H9 (cell line): ENCODE measurements at regions not wholly inside any gene's neighbourhood (a gene's known extent, or its start where the extent isn't known, plus 50 kb on each side); places are given as distances from the start of the nearest gene placed in this dataset.

Source experiments
- DNase-seq: peaks from one replicate; pipeline ENCODE4 v3.0.0-alpha.2; 2017
- H2AFZ ChIP-seq: one replicate; pipeline ENCODE4 v1.6.1; 2013; ENCODE audit warnings: mild to moderate bottlenecking, low read length, control low read depth, moderate library complexity
- H2AK5ac ChIP-seq: 2 replicates; pipeline ENCODE4 v1.6.1; 2013; ENCODE audit warnings: low read length, control low read depth, mixed read lengths; ENCODE audit not compliant: insufficient read length
- H2BK120ac ChIP-seq: one replicate; pipeline ENCODE4 v1.6.1; 2013; ENCODE audit warnings: low read depth, mild to moderate bottlenecking, low read length, control low read depth, inconsistent platforms; ENCODE audit not compliant: poor library complexity, severe bottlenecking
- H2BK12ac ChIP-seq: 2 replicates; pipeline ENCODE4 v1.6.1; 2013; ENCODE audit warnings: low read length, control low read depth, mixed read lengths, low read depth; ENCODE audit not compliant: insufficient read length
- H2BK15ac ChIP-seq: 2 replicates; pipeline ENCODE4 v1.6.1; 2013; ENCODE audit warnings: low read depth, low read length, control low read depth
- H2BK20ac ChIP-seq: one replicate; pipeline ENCODE4 v1.6.1; 2013; ENCODE audit warnings: low read depth, mild to moderate bottlenecking, low read length, control low read depth, inconsistent platforms; ENCODE audit not compliant: poor library complexity, severe bottlenecking
- H2BK5ac ChIP-seq: 2 replicates; pipeline ENCODE4 v1.6.1; 2013; ENCODE audit warnings: low read length, control low read depth, mixed read lengths; ENCODE audit not compliant: insufficient read length
- H3K14ac ChIP-seq: 2 replicates; pipeline ENCODE4 v1.6.1; 2013; ENCODE audit warnings: low read length, control low read depth; ENCODE audit not compliant: insufficient read depth
- H3K18ac ChIP-seq: 2 replicates; pipeline ENCODE4 v1.6.1; 2013; ENCODE audit warnings: low read depth, mild to moderate bottlenecking, mixed read lengths, low read length, control low read depth; ENCODE audit not compliant: insufficient read length
- H3K23ac ChIP-seq: 2 replicates; pipeline ENCODE4 v1.6.1; 2013; ENCODE audit warnings: low read length, control low read depth, mixed read lengths, low read depth; ENCODE audit not compliant: insufficient read length
- H3K23me2 ChIP-seq: 2 replicates; pipeline ENCODE4 v1.6.1; 2013; ENCODE audit warnings: low read depth, mild to moderate bottlenecking, mixed read lengths, low read length, control low read depth; ENCODE audit not compliant: insufficient read length, poor library complexity, severe bottlenecking
- H3K27ac ChIP-seq: 2 replicates; pipeline ENCODE4 v1.5.1; 2013; ENCODE audit warnings: low read length, control low read depth, mixed read lengths, low read depth; ENCODE audit not compliant: insufficient read length
- H3K27me3 ChIP-seq: 2 replicates; pipeline ENCODE4 v1.6.1; 2013; ENCODE audit warnings: low read length, control low read depth, inconsistent platforms; ENCODE audit not compliant: insufficient read depth
- H3K4ac ChIP-seq: 2 replicates; pipeline ENCODE4 v1.6.1; 2013; ENCODE audit warnings: low read depth, mild to moderate bottlenecking, control low read depth, inconsistent platforms, low read length, moderate library complexity
- H3K4me1 ChIP-seq: 2 replicates; pipeline ENCODE4 v1.6.1; 2013; ENCODE audit warnings: low read length, control low read depth, inconsistent platforms; ENCODE audit not compliant: insufficient read depth
- H3K4me2 ChIP-seq: 2 replicates; pipeline ENCODE4 v1.6.1; 2013; ENCODE audit warnings: low read length, control low read depth, mixed read lengths; ENCODE audit not compliant: insufficient read length, insufficient read depth
- H3K56ac ChIP-seq: 2 replicates; pipeline ENCODE4 v1.6.1; 2013; ENCODE audit warnings: low read depth, mild to moderate bottlenecking, mixed read lengths, low read length, control low read depth; ENCODE audit not compliant: insufficient read length
- H3K79me1 ChIP-seq: 2 replicates; pipeline ENCODE4 v1.6.1; 2013; ENCODE audit warnings: low read depth, mild to moderate bottlenecking, moderate library complexity, low read length, control low read depth, inconsistent platforms; ENCODE audit not compliant: insufficient read depth, poor library complexity, severe bottlenecking
- H3K79me2 ChIP-seq: 2 replicates; pipeline ENCODE4 v1.6.1; 2013; ENCODE audit warnings: low read length, control low read depth, inconsistent platforms; ENCODE audit not compliant: insufficient read depth
- H3K9ac ChIP-seq: 2 replicates; pipeline ENCODE4 v1.6.1; 2013; ENCODE audit warnings: low read length, control low read depth, mixed read lengths; ENCODE audit not compliant: insufficient read length; ENCODE audit errors: extremely low read depth
- H3K9me3 ChIP-seq: one replicate; pipeline ENCODE4 v1.6.1; 2013; ENCODE audit warnings: low read depth, low read length, inconsistent platforms; ENCODE audit not compliant: control insufficient read depth
- H3T11ph ChIP-seq: one replicate; pipeline ENCODE4 v1.6.1; 2013; ENCODE audit warnings: mild to moderate bottlenecking, low read length, control low read depth, inconsistent platforms
- H4K20me1 ChIP-seq: one replicate; pipeline ENCODE4 v1.6.1; 2013; ENCODE audit not compliant: control insufficient read depth, insufficient read length, insufficient read depth
- H4K5ac ChIP-seq: 2 replicates; pipeline ENCODE4 v1.6.1; 2013; ENCODE audit warnings: low read depth, mild to moderate bottlenecking, mixed read lengths, low read length, control low read depth; ENCODE audit not compliant: insufficient read length
- H4K8ac ChIP-seq: replicated peaks from 2 replicates; pipeline ENCODE4 v1.6.1; 2013; ENCODE audit warnings: low read length, control low read depth, mixed read lengths, low read depth; ENCODE audit not compliant: insufficient read length
- H4K91ac ChIP-seq: 2 replicates; pipeline ENCODE4 v1.6.1; 2013; ENCODE audit warnings: low read depth, mild to moderate bottlenecking, moderate library complexity, mixed read lengths, low read length, control low read depth; ENCODE audit not compliant: insufficient read length
- H3K27ac Mint-ChIP-seq, 3 experiments: 2 replicates in 2 of 3; 3 replicates in 1 of 3; pipeline ENCODE4 v1.8.0; 2020 to 2021; ENCODE audit warnings: mixed read lengths in 3 of 3, mild to moderate bottlenecking in 1 of 3, moderate library complexity in 1 of 3
- H3K27me3 Mint-ChIP-seq: 2 replicates; pipeline ENCODE4 v1.8.0; 2021; ENCODE audit warnings: low read depth, mild to moderate bottlenecking, moderate library complexity, mixed read lengths
- H3K36me3 Mint-ChIP-seq, 3 experiments: 2 replicates in 2 of 3; 3 replicates in 1 of 3; pipeline ENCODE4 v1.8.0; 2020 to 2021; ENCODE audit warnings: low read depth in 3 of 3, mixed read lengths in 3 of 3; ENCODE audit not compliant: insufficient read depth in 1 of 3
- H3K4me1 Mint-ChIP-seq, 2 experiments: 2 replicates each; pipeline ENCODE4 v1.8.0; 2020; ENCODE audit warnings: mixed read lengths in 2 of 2
- H3K4me3 Mint-ChIP-seq, 2 experiments: 2 replicates in 1 of 2; 3 replicates in 1 of 2; pipeline ENCODE4 v1.8.0; 2020 to 2021; ENCODE audit warnings: mild to moderate bottlenecking in 2 of 2, mixed read lengths in 2 of 2, moderate library complexity in 1 of 2
- H3K9me3 Mint-ChIP-seq, 2 experiments: 2 replicates in 1 of 2; 3 replicates in 1 of 2; pipeline ENCODE4 v1.8.0; 2020; ENCODE audit warnings: mild to moderate bottlenecking in 2 of 2, mixed read lengths in 2 of 2, moderate library complexity in 1 of 2
- WGBS: extraction: QIAGEN DNeasy Blood & Tissue Kit; methylation state at CpG from one replicate; pipeline ENCODE4 v1.1.7; 2013; ENCODE audit warnings: missing lambda C conversion rate, low lambda C conversion rate, mixed read lengths; ENCODE audit not compliant: insufficient read length; ENCODE audit errors: extremely low coverage; 5-methylcytosine and 5-hydroxymethylcytosine counted together
- TF ChIP-seq, protein P1 (sequence below): fragments of 200-600 bp; sonication (generic); conservative IDR thresholded peaks from 3 replicates; pipeline ENCODE4 v1.8.0; 2021; ENCODE audit warnings: antibody characterized with exemption, mild to moderate bottlenecking

GRCh38 chr16:54649876-54650275 lies 280.8 kb upstream of the IRX5 start:
- DNase-seq, result no peak
- Mint-ChIP-seq H3K27me3 (peaks cover 69% of the 10 kb centered on the region), H3K4me3 (no peak overlapping the region), H3K4me1 (peaks cover 55 to 67% of the 10 kb centered on the region in 2 experiments), H3K27ac (no peak overlapping the region), H3K36me3 (peaks cover 0 to 2% (median 0%) of the 10 kb centered on the region in 3 experiments; a peak in 1 of 7 replicates), H3K9me3 (no peaks in the 10 kb centered on the region; a peak in 2 of 5 replicates)
- H3K27ac ChIP-seq, result no peak overlapping the region
- TF ChIP-seq, protein P1, sequence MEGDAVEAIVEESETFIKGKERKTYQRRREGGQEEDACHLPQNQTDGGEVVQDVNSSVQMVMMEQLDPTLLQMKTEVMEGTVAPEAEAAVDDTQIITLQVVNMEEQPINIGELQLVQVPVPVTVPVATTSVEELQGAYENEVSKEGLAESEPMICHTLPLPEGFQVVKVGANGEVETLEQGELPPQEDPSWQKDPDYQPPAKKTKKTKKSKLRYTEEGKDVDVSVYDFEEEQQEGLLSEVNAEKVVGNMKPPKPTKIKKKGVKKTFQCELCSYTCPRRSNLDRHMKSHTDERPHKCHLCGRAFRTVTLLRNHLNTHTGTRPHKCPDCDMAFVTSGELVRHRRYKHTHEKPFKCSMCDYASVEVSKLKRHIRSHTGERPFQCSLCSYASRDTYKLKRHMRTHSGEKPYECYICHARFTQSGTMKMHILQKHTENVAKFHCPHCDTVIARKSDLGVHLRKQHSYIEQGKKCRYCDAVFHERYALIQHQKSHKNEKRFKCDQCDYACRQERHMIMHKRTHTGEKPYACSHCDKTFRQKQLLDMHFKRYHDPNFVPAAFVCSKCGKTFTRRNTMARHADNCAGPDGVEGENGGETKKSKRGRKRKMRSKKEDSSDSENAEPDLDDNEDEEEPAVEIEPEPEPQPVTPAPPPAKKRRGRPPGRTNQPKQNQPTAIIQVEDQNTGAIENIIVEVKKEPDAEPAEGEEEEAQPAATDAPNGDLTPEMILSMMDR, result no peak
- H3K23ac ChIP-seq, result no peak overlapping the region
- H3K27me3 ChIP-seq, result peaks cover 23% of the 10 kb centered on the region; the same call in 1 of the 2 replicates
- no peak overlapping the region for H2BK5ac ChIP-seq
- H2BK15ac ChIP-seq, result no peak overlapping the region
- peaks cover 4% of the 10 kb centered on the region; the same call in 1 of the 2 replicates for H3K4me1 ChIP-seq
- H4K91ac ChIP-seq, result no peak overlapping the region
- H3K56ac ChIP-seq, result no peak overlapping the region
- H2BK20ac ChIP-seq, result no peak overlapping the region
- no peak overlapping the region for H2AK5ac ChIP-seq
- no peak overlapping the region for H2BK120ac ChIP-seq
- no peaks in the 10 kb centered on the region for H3K9me3 ChIP-seq
- H4K5ac ChIP-seq, result no peak overlapping the region
- no CpG with 5 or more reads among the region's 6 CpGs for WGBS
- H3K79me1 ChIP-seq, result no peaks in the 10 kb centered on the region
- no peak overlapping the region for H4K8ac ChIP-seq
- H2BK12ac ChIP-seq, result no peak overlapping the region
- no peak overlapping the region for H3K9ac ChIP-seq
- H3T11ph ChIP-seq, result no peak overlapping the region
- no peak overlapping the region for H3K14ac ChIP-seq
- no peak overlapping the region for H3K4ac ChIP-seq
- H4K20me1 ChIP-seq, result no peaks in the 10 kb centered on the region
- H3K18ac ChIP-seq, result no peak overlapping the region
- H2AFZ ChIP-seq, result no peak overlapping the region
- H3K23me2 ChIP-seq, result no peaks in the 10 kb centered on the region
- no peak overlapping the region for H3K4me2 ChIP-seq
- H3K79me2 ChIP-seq, result no peaks in the 10 kb centered on the region
